Left lung (tissue), 4 donors: ENCODE measurements at regions not wholly inside any gene's neighbourhood (a gene's known extent, or its start where the extent isn't known, plus 50 kb on each side); places are given as distances from the start of the nearest gene placed in this dataset.
A peak's percentile ranks its signal among the peaks of the same experiment; 100 is the strongest.

Source experiments
- ATAC-seq: fragments of 200-7000 bp; cut with Tn5 transposase; one replicate; pipeline ENCODE4 v1.9.1; 2020; ENCODE audit warnings: moderate library complexity
- DNase-seq, 4 donors: peaks; one replicate each; pipeline ENCODE4 v3.0.0-alpha.2; 2013 to 2020
- H3K27ac ChIP-seq, 2 donors: fragments of 200-600 bp; sonication (generic) in 1 of 2; one replicate each; pipeline versions ENCODE4 v1.5.0 to v1.8.0; 2020 to 2021
- H3K27me3 ChIP-seq, 2 donors: fragments of 200-600 bp; sonication (generic) in 1 of 2; one replicate each; pipeline versions ENCODE4 v1.5.0 to v1.8.0; 2020 to 2021
- H3K36me3 ChIP-seq, 2 donors: fragments of 200-600 bp; sonication (generic) in 1 of 2; one replicate each; pipeline versions ENCODE4 v1.5.0 to v1.8.0; 2020 to 2021
- H3K4me1 ChIP-seq, 2 donors: fragments of 200-600 bp; one replicate each; pipeline ENCODE4 v1.8.0; 2021
- H3K4me3 ChIP-seq, 2 donors: fragments of 200-600 bp; sonication (generic) in 1 of 2; one replicate each; pipeline versions ENCODE4 v1.5.0 to v1.8.0; 2020 to 2021; ENCODE audit warnings: mild to moderate bottlenecking in 1 of 2
- H3K9me3 ChIP-seq, 2 donors: fragments of 200-600 bp; sonication (generic) in 1 of 2; one replicate each; pipeline versions ENCODE4 v1.5.0 to v1.8.0; 2020 to 2021
- CTCF ChIP-seq, 2 donors: fragments of 200-600 bp; sonication (generic) in 1 of 2; IDR thresholded peaks; one replicate each; pipeline versions ENCODE4 v1.5.0 to v1.8.0; 2021; ENCODE audit warnings: antibody characterized with exemption in 2 of 2
- intact Hi-C, 2 donors: fragments of 100-400 bp; cut with DNase I; formaldehyde crosslinking; loops; one replicate each; pipeline versions ENCODE4 v1.11.2 to v1.14.2; 2022
- donor health status: DM: no; HTN: yes; CAD: no.
- donor health status: DM: no; HTN: no; CAD: no.

GRCh38 chr14:82757776-82758175 is 1224.1 kb upstream of the SEL1L start:
- no peaks in the 10 kb centered on the region for H3K27me3 ChIP-seq
- no peak for ATAC-seq
- peaks cover 0 to 6% of the 10 kb centered on the region in 2 donors for H3K9me3 ChIP-seq
- TF ChIP-seq CTCF (IDR thresholded peaks at IDR 0.05) = no peak
- no peaks in the 10 kb centered on the region for H3K4me1 ChIP-seq
- H3K4me3 ChIP-seq = no peak overlapping the region
- no peak overlapping the region for H3K27ac ChIP-seq
- intact Hi-C loops = no loop called here
- DNase-seq = no peak
- H3K36me3 ChIP-seq = no peaks in the 10 kb centered on the region

DNA sequence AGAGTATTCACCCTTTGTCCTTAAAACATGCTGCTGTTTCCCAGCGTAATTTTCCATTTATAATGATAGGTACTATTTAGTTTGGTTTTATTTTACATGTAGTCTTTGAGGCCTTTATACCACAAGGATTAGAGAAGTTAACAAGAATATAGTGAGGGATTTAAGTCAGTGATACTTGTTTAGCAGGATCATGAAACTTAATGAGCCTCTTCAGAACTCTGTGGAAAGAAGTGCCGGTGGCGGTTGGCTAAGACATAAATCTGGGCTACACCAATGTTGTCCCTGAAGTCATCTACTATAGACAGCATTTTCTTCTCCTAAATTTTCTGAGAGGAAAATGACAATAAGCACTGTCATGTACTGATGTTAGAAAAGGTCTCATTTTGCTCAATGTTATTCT is 1226.0 kb upstream of the SEL1L start:
- intact Hi-C loops = no loop called here
- H3K4me3 ChIP-seq = no peak overlapping the region
- no peaks in the 10 kb centered on the region for H3K4me1 ChIP-seq
- no peak overlapping the region for H3K27ac ChIP-seq
- H3K36me3 ChIP-seq = no peaks in the 10 kb centered on the region
- ATAC-seq = no peak
- no peaks in the 10 kb centered on the region for H3K9me3 ChIP-seq
- no peaks in the 10 kb centered on the region for H3K27me3 ChIP-seq
- DNase-seq = no peak
- TF ChIP-seq CTCF (IDR thresholded peaks at IDR 0.05) = no peak

DNA sequence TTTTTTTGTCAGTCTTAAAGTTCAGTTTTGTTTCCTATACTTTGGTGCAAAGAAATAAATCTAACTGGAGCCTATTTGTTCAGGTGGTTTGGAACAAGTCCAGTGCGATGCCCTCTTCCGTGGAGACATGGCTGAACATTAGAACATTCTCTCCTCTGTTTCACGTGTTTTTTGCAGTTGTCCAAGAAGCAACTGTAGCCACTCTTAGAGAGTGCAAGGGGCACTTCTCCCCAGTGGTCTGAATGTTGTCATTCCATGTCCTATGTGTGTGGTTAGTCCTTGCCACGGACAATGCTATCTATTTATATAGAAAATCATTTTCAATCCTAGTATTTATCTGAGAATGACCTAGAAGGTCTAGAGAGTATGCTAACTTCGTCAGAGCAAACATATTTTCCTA is 1232.5 kb upstream of the SEL1L start:
- no peak for TF ChIP-seq CTCF (IDR thresholded peaks at IDR 0.05)
- Histone ChIP-seq H3K27ac (no peak overlapping the region), H3K4me3 (no peak overlapping the region), H3K27me3 (no peaks in the 10 kb centered on the region), H3K4me1 (no peaks in the 10 kb centered on the region), H3K9me3 (no peaks in the 10 kb centered on the region), H3K36me3 (no peaks in the 10 kb centered on the region)
- intact Hi-C loops = no loop called here
- DNase-seq (no peak), ATAC-seq (no peak)

GRCh38 chr14:82766996-82767395 is 1233.3 kb upstream of the SEL1L start:
- Histone ChIP-seq H3K4me3 (no peak overlapping the region), H3K36me3 (no peaks in the 10 kb centered on the region), H3K4me1 (no peaks in the 10 kb centered on the region), H3K27ac (no peak overlapping the region), H3K9me3 (no peaks in the 10 kb centered on the region), H3K27me3 (no peaks in the 10 kb centered on the region)
- DNase-seq (peak in 1 of 4 donors; percentile 21), ATAC-seq (no peak)
- intact Hi-C loops = no loop called here
- no peak for TF ChIP-seq CTCF (IDR thresholded peaks at IDR 0.05)

DNA sequence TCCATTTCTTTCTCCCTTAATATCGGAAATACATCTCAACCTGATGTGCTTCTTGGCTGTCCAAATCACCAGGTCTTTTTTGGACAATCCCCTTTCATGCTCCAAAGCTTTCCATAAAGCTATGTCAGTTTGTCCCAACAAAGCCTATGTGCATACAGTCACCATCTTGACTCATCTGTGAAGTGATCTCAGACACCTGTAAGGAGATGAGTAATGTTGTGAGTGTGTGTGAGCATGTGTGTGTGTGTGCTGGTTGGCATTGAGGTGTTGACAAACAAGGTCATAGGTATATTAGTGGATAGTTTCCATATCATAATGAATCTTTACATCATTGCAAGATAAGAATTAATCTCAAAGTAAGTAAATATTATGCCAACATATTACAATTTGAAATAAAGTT is 1243.3 kb upstream of the SEL1L start:
- H3K4me1 ChIP-seq = peaks cover 0 to 6% of the 10 kb centered on the region in 2 donors
- no peaks in the 10 kb centered on the region for H3K9me3 ChIP-seq
- no peak for DNase-seq
- H3K27me3 ChIP-seq = no peaks in the 10 kb centered on the region
- no peak for ATAC-seq
- no peak overlapping the region for H3K4me3 ChIP-seq
- no peak for TF ChIP-seq CTCF (IDR thresholded peaks at IDR 0.05)
- no peaks in the 10 kb centered on the region for H3K36me3 ChIP-seq
- H3K27ac ChIP-seq = no peak overlapping the region
- intact Hi-C loops = no loop called here
